ENCODE measurements at regions not wholly inside any gene's neighbourhood (a gene's known extent, or its start where the extent isn't known, plus 50 kb on each side); places are given as distances from the start of the nearest gene placed in this dataset.

GRCh38 chr11:104291646-104292045 lies 127.7 kb upstream of the PDGFD start:
- Histone ChIP-seq H3K9ac (no peak overlapping the region), H3K4me3 (no peak overlapping the region), H3K4me1 (no peaks in the 10 kb centered on the region), H3K36me3 (no peaks in the 10 kb centered on the region), H3K79me2 (ENCODE audit: low read depth) (no peaks in the 10 kb centered on the region), H3F3A (ENCODE audit: low read depth) (no peaks in the 10 kb centered on the region), H2AFZ (replicated peaks) (peak overlapping the region; percentile 17), H3K4me2 (no peak overlapping the region), H3K9me3 (ENCODE audit: low read depth) (no peaks in the 10 kb centered on the region), H4K20me1 (ENCODE audit: low read depth) (no peaks in the 10 kb centered on the region), H3K27ac (no peak overlapping the region), H3K27me3 (no peaks in the 10 kb centered on the region)
- Mint-ChIP-seq H3K36me3 (no peaks in the 10 kb centered on the region), H3K27me3 (ENCODE audit: insufficient read depth, low read depth) (peaks cover 1% of the 10 kb centered on the region), H3K9me3 (no peaks in the 10 kb centered on the region), H3K27ac (no peak overlapping the region), H3K4me3 (no peak overlapping the region), H3K4me1 (no peaks in the 10 kb centered on the region)
- DNase-seq (ENCODE audit: low spot score), result no peak
- no peak for TF ChIP-seq EZH2phosphoT487 (IDR thresholded peaks at IDR 0.05)
- no peak for TF ChIP-seq CTCF (IDR thresholded peaks at IDR 0.05)
- no peak for TF ChIP-seq EZH2 (IDR thresholded peaks at IDR 0.05)

- no peak for TF ChIP-seq EZH2phosphoT487 (IDR thresholded peaks at IDR 0.05)
- TF ChIP-seq EZH2 (IDR thresholded peaks at IDR 0.05), result no peak
- no peak for TF ChIP-seq CTCF (IDR thresholded peaks at IDR 0.05)
- no peaks in the 10 kb centered on the region for H3K27me3 ChIP-seq
- no peaks in the 10 kb centered on the region for H3K9me3 Mint-ChIP-seq
- H3K27ac ChIP-seq, result no peak overlapping the region
- no peaks in the 10 kb centered on the region for H3K79me2 ChIP-seq (ENCODE audit: low read depth)
- H3K27me3 Mint-ChIP-seq (ENCODE audit: insufficient read depth, low read depth), result no peaks in the 10 kb centered on the region
- H3F3A ChIP-seq (ENCODE audit: low read depth), result no peaks in the 10 kb centered on the region
- H3K27ac Mint-ChIP-seq, result no peak overlapping the region
- H3K4me3 Mint-ChIP-seq, result no peak overlapping the region
- H3K36me3 ChIP-seq, result no peaks in the 10 kb centered on the region
- H3K4me1 ChIP-seq, result no peaks in the 10 kb centered on the region
- no peak overlapping the region for H3K4me2 ChIP-seq
- no peaks in the 10 kb centered on the region for H4K20me1 ChIP-seq (ENCODE audit: low read depth)
- H2AFZ ChIP-seq (replicated peaks), result no peak overlapping the region
- no peaks in the 10 kb centered on the region for H3K36me3 Mint-ChIP-seq
- no peaks in the 10 kb centered on the region for H3K4me1 Mint-ChIP-seq
- no peak for DNase-seq (ENCODE audit: low spot score)
- H3K4me3 ChIP-seq, result no peak overlapping the region
- H3K9ac ChIP-seq, result no peak overlapping the region
- no peaks in the 10 kb centered on the region for H3K9me3 ChIP-seq (ENCODE audit: low read depth)
These were observed 122.2 kb upstream of the PDGFD start for GRCh38 chr11:104286129-104286528.

GRCh38 chr11:104279587-104279986 lies 115.6 kb upstream of the PDGFD start:
- no peaks in the 10 kb centered on the region for H3K9me3 Mint-ChIP-seq
- H3K4me3 Mint-ChIP-seq, result no peak overlapping the region
- Histone ChIP-seq H3K9ac (no peak overlapping the region), H3K4me3 (no peak overlapping the region), H3K79me2 (ENCODE audit: low read depth) (no peaks in the 10 kb centered on the region), H2AFZ (replicated peaks) (no peak overlapping the region), H3K4me1 (no peaks in the 10 kb centered on the region), H3K27ac (no peak overlapping the region), H3K4me2 (no peak overlapping the region), H4K20me1 (ENCODE audit: low read depth) (no peaks in the 10 kb centered on the region), H3F3A (ENCODE audit: low read depth) (no peaks in the 10 kb centered on the region), H3K9me3 (ENCODE audit: low read depth) (no peaks in the 10 kb centered on the region), H3K27me3 (no peaks in the 10 kb centered on the region), H3K36me3 (no peaks in the 10 kb centered on the region)
- no peak for DNase-seq (ENCODE audit: low spot score)
- no peaks in the 10 kb centered on the region for H3K4me1 Mint-ChIP-seq
- H3K27me3 Mint-ChIP-seq (ENCODE audit: insufficient read depth, low read depth), result no peaks in the 10 kb centered on the region
- H3K36me3 Mint-ChIP-seq, result no peaks in the 10 kb centered on the region
- TF ChIP-seq EZH2phosphoT487 (IDR thresholded peaks at IDR 0.05), result no peak
- no peak for TF ChIP-seq CTCF (IDR thresholded peaks at IDR 0.05)
- no peak for TF ChIP-seq EZH2 (IDR thresholded peaks at IDR 0.05)
- H3K27ac Mint-ChIP-seq, result no peak overlapping the region

- no peak overlapping the region for H3K27ac Mint-ChIP-seq
- TF ChIP-seq EZH2phosphoT487 (IDR thresholded peaks at IDR 0.05) (no peak), EZH2 (IDR thresholded peaks at IDR 0.05) (no peak), CTCF (IDR thresholded peaks at IDR 0.05) (no peak)
- no peak overlapping the region for H2AFZ ChIP-seq (replicated peaks)
- H3K27me3 Mint-ChIP-seq (ENCODE audit: insufficient read depth, low read depth), result no peaks in the 10 kb centered on the region
- H3K4me1 Mint-ChIP-seq, result no peaks in the 10 kb centered on the region
- H3K4me2 ChIP-seq, result no peak overlapping the region
- no peaks in the 10 kb centered on the region for H3K36me3 Mint-ChIP-seq
- H4K20me1 ChIP-seq (ENCODE audit: low read depth), result no peaks in the 10 kb centered on the region
- no peaks in the 10 kb centered on the region for H3K79me2 ChIP-seq (ENCODE audit: low read depth)
- H3K27ac ChIP-seq, result no peak overlapping the region
- no peaks in the 10 kb centered on the region for H3K27me3 ChIP-seq
- H3K36me3 ChIP-seq, result no peaks in the 10 kb centered on the region
- H3K9me3 ChIP-seq (ENCODE audit: low read depth), result no peaks in the 10 kb centered on the region
- H3K9me3 Mint-ChIP-seq, result no peaks in the 10 kb centered on the region
- no peaks in the 10 kb centered on the region for H3F3A ChIP-seq (ENCODE audit: low read depth)
- H3K4me3 Mint-ChIP-seq, result no peak overlapping the region
- no peak overlapping the region for H3K4me3 ChIP-seq
- H3K9ac ChIP-seq, result no peak overlapping the region
- no peak for DNase-seq (ENCODE audit: low spot score)
- no peaks in the 10 kb centered on the region for H3K4me1 ChIP-seq
These were observed 112.0 kb upstream of the PDGFD start for GRCh38 chr11:104275992-104276391.
